OCI-LY3 (cell line): ENCODE measurements at regions not wholly inside any gene's neighbourhood (a gene's known extent, or its start where the extent isn't known, plus 50 kb on each side); places are given as distances from the start of the nearest gene placed in this dataset.

ENCODE experiments used
- EZH2phosphoT487 ChIP-seq: fragments of 200-600 bp; shearing (Covaris generic); IDR thresholded peaks from 2 replicates; pipeline ENCODE4 v1.6.1; 2018; ENCODE audit warnings: antibody characterized with exemption, mixed run types, low read depth
- TF ChIP-seq, protein P1 (sequence below): fragments of 200-600, 300-600 bp; sonication (generic); IDR thresholded peaks from 2 replicates; pipeline ENCODE4 v1.5.1; 2014; ENCODE audit warnings: antibody characterized with exemption, low read length, low read depth

DNA sequence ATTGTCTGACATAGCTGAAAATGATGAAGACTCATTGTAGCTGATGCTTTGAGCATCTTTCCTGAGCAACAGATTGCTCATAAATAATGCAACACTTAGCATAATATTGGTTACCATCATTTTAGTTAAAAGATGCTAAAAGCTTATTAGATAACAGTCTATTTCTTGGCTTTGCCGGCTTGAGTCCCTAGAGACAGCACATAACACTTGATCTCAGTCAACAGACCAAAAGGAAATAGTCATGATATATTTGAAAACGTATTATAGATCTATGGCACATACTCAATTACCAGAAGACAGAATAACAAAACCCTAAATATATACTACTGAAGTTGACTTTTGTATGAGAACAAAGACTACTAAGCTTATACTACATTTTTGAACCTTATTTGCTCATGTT, 846.7 kb upstream of the EPHA5 start:
- TF ChIP-seq, protein P1, sequence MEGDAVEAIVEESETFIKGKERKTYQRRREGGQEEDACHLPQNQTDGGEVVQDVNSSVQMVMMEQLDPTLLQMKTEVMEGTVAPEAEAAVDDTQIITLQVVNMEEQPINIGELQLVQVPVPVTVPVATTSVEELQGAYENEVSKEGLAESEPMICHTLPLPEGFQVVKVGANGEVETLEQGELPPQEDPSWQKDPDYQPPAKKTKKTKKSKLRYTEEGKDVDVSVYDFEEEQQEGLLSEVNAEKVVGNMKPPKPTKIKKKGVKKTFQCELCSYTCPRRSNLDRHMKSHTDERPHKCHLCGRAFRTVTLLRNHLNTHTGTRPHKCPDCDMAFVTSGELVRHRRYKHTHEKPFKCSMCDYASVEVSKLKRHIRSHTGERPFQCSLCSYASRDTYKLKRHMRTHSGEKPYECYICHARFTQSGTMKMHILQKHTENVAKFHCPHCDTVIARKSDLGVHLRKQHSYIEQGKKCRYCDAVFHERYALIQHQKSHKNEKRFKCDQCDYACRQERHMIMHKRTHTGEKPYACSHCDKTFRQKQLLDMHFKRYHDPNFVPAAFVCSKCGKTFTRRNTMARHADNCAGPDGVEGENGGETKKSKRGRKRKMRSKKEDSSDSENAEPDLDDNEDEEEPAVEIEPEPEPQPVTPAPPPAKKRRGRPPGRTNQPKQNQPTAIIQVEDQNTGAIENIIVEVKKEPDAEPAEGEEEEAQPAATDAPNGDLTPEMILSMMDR: no peak
- TF ChIP-seq EZH2phosphoT487: no peak
